SH-SY5Y (cell line): ENCODE measurements at regions not wholly inside any gene's neighbourhood (a gene's known extent, or its start where the extent isn't known, plus 50 kb on each side); places are given as distances from the start of the nearest gene placed in this dataset.

Source experiments
- GATA2 ChIP-seq: IDR thresholded peaks from 2 replicates; pipeline ENCODE4 v1.6.1; 2011; ENCODE audit warnings: mild to moderate bottlenecking, low read depth, low read length
- GATA3 ChIP-seq: IDR thresholded peaks from 2 replicates; pipeline ENCODE4 v1.6.1; 2011; ENCODE audit warnings: low read depth, mild to moderate bottlenecking, low read length, moderate library complexity

DNA sequence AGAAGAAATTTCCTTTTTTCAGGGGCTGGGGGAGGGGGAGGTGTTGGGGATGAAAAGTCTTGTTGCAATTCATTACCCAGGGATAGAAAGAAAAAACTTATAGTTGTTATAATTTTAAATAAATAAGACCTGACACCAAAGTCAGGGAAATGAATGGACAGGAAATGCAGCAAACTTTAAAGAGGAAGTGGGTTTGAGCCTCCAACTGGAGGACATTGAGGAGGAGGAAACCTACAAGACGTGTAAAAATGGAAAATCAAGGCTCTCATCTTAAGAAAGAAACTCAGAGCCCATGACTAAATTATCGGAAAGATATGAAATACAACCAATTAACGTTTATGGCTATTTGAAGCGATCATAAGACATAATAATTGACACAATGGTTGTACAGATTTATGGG is 54.4 kb downstream of the NIBAN1 start:
- TF ChIP-seq GATA2 = no peak

DNA sequence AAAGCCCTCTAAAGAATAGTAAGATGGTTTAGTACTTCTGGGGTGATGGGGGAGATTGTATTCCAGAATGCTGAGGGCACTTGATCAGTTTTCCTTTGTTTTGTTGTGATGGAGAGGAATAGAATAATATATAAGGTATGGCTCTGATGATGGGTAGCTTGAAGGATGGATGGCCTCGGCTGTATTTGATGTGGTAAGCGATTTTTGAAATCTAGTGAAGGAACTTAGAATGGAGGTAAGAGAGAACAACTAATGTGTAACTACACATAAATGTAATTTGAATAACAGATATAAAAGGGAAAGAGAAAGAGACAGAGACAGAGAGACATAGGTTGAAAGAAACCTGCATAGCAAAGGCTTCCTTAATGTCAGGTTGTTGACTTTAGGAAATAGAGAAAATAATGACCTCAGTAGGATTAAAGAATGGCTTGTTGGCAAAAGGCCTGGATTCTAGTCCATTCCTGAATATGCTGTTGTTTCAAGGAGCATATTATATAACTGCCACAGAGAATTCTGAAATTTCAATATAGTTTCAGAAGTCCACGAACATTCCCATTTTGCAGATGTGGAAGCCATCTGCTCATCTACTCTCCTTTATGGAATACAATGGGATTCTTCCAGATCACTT is 58.7 kb downstream of the NIBAN1 start:
- TF ChIP-seq GATA3 = no peak
- no peak for TF ChIP-seq GATA2

DNA sequence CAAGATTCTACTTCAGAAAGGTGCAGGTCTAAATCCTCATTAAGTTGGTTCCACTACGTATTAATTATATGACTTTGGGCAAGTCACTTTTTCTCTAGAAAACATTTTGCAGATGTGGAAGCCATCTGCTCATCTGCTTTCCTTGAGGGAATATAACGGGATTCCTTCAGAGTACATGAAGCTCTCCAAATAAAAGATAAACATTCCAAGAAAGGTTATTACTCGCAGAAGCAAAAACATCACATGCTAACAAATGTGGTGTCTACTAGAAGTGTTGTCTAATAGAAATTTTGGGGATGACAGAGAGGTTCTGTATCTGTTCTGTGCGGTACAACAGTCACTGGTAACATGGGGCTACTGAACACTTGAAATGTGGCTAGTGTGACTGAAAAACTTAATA is 60.2 kb downstream of the NIBAN1 start:
- TF ChIP-seq GATA3 = no peak
- TF ChIP-seq GATA2 = no peak

DNA sequence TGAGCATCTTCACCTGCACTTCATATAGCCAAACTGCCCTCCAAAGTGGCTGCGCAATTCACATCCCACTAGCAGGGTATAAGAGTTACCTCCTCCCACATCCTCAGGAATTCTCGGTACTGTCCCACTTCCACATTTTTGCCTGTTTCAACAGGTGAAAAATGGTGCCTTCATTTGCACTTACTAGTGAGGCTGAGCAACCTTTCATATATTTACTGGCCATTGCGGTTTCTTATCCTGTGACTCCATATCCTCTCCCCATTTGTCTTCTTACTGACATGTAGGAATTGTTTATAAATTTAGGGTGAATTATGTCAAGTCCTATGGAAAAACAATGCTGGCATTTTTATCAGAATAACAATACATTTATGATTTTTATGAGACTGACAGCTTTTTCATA is 61.9 kb downstream of the NIBAN1 start:
- TF ChIP-seq GATA2 (no peak), GATA3 (no peak)

DNA sequence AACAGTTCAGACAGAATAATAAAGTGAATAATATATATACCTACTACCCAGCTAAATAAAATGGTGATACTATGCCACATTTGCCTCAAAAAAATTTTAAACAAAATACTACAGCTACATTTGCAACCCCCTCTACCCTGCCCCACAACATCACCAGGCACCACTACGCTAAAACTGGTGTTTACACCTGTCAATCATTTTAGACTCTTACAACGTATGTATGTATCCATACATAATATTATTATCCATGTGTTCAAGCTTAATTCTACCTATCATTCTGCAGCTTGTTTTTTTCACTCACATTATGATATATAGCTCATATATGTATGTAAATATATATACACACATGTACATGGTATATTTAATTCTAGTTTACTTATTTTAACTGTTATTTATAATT is 62.5 kb downstream of the NIBAN1 start:
- TF ChIP-seq GATA3 (no peak), GATA2 (no peak)

DNA sequence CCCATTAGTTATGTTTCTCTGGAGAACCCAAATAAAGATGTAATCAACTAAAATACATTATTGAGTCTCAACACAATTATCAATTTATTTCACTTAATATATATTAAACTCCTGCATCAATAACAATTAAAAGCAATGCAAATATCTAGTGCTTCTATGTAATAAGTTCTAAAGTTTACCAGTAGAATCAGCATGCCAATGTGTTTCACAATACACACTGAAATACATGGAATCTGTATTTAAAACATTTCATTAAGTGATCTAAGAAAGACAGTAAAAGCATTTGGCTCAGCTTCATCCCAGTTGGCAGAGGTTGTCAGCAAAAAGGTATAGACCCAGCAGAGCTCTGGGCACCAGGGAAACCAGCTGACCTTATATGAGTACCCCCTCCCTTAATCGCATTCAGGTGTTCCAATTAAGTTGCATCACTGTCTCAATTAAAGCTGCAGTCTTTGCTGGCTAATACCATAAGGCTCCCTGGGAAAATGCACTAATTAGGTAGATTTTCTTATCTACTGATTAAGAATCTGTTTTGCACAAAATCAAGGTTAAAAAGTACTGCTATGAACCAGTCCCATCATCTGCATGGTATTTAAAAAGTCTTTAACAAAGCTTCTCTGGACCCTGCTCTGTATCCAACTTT is 63.1 kb downstream of the NIBAN1 start:
- TF ChIP-seq GATA3 (no peak), GATA2 (no peak)

DNA sequence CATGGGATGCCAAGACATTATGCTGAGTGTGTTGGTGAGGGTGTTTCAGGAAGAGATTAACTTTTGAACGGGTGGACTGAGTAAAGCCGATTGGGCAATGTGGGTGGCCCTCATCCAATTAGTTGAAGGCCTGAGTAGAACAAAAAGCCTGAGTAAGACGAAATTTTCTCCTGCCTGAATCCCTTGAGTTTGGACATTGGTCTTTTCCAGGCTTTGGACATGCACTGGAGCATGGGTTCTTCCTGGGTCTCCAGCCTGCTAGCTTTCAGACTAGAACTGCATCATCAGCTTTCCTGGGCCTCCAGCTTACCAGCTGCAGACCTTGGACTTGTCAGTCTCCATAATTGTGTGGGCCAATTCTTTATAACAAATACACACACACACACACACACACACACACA is 63.6 kb downstream of the NIBAN1 start:
- TF ChIP-seq GATA3 (no peak), GATA2 (no peak)

DNA sequence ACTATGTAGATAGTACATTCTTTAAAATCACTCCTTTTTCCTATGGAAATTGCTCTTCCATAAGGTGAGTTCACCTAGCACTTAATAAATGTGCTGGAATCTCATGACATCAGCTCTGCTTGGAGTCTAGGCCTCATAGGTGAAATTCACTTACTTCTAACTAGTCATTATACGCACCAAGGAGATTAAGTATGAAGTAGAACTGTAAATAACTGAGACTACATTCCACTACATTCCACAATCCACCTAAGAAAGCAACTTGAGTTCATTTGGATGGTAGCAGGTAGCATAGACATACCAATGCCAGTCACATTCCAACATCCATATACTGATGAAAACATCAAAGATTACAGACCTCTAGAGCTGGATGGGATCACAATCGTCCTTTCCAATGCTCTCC is 64.3 kb downstream of the NIBAN1 start:
- TF ChIP-seq GATA3 = no peak
- no peak for TF ChIP-seq GATA2

DNA sequence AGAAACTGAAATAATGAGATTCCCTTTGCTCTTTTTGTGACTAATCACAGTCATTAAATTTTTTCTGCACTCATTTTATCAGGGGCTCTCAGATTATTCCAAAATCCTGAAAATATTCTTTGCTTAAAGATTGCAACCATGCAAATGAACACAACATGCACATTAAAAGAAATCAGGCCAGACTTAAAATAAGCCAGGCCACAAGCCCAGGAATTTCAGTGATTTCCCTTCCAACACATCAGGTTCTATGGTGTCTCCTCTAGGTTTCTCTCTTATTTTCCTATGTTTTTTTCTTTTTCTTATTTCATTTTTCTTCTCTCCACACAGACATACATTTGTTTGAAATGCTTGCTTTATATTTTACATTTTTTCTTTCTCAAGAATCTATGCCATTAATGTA is 65.3 kb downstream of the NIBAN1 start:
- TF ChIP-seq GATA2 (no peak), GATA3 (no peak)

DNA sequence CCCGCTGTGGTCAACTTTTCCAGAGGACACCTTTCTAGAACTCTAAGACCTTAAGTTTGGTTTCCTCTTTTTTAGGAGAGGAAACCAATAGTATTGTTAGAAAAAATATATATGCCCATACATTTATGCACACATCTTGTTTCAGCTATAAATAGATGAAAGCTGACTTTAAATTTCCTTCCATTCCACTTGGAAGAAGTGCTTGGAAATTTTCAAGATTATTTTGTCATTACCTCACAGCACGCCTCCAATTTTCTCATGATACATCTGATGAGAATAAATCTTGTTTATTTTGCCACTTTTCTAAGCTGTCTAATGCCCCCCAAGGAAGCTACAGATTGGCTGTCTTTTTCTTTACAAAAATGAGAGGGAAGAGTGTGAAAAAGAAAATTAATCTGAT is 65.8 kb downstream of the NIBAN1 start:
- TF ChIP-seq GATA2 (no peak), GATA3 (no peak)

DNA sequence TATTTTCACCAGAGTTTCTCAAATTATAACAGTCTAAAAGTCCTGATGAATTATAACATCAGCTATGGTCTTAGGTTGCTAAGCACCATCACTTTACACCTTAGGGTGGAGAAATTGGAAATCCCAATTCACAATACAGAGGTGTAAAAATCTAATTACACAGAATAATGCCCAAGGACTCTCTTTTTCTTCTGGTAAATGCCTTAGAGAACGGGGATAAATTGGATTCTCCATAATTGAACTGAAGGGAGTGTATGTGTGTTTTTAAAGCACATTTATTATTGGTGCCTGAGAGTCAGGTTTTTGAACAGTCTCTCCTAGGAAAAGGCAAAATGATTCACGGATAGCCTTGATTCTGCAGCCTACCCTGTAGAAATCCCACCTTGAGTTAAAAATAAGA is 66.8 kb downstream of the NIBAN1 start:
- no peak for TF ChIP-seq GATA3
- no peak for TF ChIP-seq GATA2

DNA sequence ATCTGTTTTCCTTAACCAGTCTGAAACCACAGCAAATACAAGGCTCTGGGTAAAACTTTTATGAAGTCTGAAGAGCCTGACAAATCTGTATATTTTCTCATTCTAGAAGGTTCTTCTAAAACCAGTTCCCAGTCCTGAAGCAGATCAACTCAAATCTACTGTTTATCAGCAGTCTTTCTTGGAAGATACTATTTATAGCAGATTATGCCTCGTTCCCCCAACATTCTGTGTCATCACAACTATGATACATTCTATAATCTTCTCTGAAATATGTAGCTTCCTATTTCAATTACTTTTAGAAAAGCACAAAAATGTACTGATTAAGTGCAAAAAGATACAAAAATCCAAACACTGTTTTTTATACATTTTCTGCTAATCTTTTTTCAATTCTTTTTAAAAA is 67.5 kb downstream of the NIBAN1 start:
- TF ChIP-seq GATA2 = no peak
- TF ChIP-seq GATA3 = no peak

DNA sequence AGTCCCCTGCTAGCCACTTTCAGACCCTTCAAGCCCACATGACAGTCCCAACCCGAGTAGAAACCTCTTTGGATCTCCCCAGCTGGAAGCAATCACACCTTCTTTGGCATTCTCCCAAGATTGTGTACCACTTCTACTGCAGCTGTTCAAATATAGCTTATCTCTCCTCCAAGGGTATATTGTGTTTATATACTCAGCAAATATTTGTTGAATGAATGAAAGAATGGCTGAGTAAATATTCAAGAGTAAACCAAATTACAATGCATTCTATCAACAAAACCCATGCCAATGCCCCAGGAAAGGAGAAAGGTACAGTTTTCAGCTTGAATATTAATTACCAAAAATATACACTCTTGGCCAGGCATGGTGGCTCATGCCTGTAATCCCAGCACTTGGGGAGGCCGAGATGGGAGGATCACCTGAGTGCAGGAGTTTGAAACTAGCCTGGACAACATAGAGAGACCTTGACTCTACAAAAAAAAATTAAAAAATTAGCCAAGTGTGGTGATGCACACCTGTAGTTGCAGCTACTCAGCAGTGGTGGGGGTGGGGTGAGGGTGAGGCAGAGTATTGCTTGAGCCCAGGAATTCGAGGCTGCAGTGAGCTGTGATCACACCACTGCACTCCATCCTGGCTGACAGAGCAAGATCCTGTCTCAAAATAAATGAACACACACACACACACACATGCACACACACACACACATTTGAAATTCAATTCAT is 68.5 kb downstream of the NIBAN1 start:
- no peak for TF ChIP-seq GATA3
- TF ChIP-seq GATA2 = no peak

DNA sequence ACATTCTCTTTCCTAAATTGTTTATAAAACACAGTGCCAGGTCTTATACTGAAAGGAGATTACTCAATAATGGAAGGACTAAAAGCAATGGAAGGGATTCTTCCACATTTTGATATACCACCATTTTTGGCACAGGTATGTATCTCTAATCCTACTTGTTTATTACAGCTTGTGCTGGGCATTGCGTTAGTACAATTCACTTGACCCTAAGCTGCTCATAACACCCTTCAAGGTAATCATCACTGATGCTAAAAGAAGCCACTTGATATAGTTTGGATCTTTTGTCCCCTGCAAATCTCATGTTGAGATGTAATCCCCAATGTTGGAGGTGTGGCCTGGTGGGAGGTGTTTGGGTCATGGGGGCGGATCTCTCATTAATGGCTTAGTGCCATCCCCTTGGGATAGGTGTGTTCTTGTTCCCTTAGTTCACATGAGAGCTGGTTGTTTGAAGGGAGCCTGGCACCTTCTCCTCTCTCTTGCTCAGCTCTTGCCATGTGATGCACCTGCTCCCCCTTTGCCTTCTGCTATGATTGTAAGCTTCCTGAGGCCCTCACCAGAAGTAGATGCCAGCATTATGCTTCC is 71.1 kb downstream of the NIBAN1 start:
- TF ChIP-seq GATA2 (no peak), GATA3 (no peak)

DNA sequence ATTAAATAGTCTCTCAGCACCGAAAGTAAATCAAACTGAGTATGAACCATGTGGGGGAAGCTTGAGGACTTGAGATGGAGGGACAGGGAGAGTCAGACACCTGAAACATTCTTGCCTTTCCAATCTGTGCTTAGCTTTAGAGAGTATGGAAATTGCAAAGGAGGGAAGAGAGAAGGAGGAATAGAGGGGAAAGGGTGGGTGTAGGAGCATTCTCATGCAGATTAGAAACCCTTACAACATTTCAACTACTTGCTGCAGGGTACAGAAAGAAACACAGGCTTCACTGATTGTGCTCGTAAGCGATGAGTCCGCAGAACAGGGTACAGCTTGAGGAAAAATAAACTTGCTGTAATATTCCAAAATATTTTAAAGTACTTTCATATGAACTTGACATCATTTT is 73.8 kb downstream of the NIBAN1 start:
- TF ChIP-seq GATA2 = no peak
- no peak for TF ChIP-seq GATA3
